Activated gamma-delta T cell treated with anti-CD3 and anti-CD28 coated beads, Interleukin-2, amount 50 U/mL, for 16 hours (primary cell): ENCODE measurements at regions not wholly inside any gene's neighbourhood (a gene's known extent, or its start where the extent isn't known, plus 50 kb on each side); places are given as distances from the start of the nearest gene placed in this dataset.

Experiments
- DNase-seq: peaks from one replicate; pipeline ENCODE4 v3.0.0-alpha.2; 2020; ENCODE audit warnings: low read depth

DNA sequence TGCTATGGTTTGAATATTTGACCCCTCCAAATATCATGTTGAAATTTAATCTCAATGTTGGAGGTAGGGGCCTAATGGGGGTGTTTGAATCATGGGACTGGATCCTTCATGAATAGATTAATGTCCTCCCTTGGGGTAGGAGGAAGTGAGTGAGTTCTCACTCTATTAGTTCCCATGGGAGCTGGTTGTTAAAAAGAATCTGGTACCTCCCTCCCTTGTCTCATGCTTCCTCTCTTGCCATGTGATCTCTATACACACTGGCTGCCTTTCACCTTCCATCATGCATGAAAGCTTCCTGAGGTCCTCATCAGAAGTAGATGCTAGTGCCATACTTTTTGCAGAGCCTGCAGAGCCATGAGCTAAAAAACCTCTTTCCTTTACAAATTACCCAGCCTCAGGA is 177.7 kb upstream of the MCTP2 start:
- no peak for DNase-seq

DNA sequence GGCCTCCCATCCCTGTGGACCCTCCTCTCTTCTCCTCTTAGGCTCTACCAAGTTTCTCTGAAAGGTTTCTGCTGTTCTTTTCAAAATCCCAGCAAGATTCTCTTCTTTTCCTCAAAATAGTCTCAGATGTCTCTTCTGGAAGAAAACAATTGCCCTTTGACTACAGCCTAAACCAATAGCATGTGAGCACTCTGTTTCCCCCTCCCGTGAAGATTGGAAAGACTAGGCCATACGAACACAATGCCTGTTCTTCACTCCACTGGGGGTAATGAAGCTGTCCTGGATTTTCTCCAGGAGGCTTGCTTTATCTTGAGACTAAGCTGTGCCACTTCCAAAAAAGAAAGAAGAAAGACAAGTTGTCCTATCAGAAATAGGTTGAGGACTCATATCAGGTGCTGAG is 178.7 kb upstream of the MCTP2 start:
- DNase-seq, result no peak

- DNase-seq, result no peak
Measured at GRCh38 chr15:94047566-94047965, 183.8 kb upstream of the MCTP2 start.

DNA sequence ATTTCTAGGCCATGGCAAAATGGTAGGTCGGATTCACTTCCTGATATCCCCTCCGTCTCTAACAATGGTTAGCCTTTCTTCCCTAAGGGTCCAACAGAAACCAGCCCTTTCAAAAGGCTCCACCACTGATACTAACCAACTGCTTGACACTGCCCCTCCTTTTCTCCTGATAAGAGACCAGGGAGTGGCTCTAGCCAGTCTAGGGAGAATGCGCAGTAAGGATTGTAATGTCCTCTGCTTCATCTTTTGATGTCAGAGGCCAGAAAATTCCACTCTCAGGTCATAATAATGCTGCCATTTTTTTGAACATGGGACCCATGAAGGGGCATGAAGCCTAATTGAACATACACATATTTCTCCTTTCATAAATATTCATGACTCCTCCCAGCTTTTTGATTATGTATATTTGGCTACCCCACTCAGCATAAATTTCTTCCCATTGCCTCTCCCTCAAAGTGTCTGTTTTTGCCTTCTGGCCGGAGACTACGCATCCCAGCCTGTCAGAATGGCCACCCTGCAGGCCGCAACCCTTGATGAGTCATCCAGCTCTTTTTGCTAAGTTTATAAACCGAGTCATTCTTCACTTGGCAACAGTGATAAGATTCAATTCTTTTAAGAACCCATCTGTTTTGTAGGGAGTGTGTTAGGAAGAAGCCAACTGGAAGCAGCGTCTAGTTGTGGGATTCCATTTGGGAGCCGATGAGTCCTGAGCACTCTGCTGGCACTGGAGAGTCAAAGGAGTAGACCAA is 189.0 kb upstream of the MCTP2 start:
- DNase-seq, result no peak

DNA sequence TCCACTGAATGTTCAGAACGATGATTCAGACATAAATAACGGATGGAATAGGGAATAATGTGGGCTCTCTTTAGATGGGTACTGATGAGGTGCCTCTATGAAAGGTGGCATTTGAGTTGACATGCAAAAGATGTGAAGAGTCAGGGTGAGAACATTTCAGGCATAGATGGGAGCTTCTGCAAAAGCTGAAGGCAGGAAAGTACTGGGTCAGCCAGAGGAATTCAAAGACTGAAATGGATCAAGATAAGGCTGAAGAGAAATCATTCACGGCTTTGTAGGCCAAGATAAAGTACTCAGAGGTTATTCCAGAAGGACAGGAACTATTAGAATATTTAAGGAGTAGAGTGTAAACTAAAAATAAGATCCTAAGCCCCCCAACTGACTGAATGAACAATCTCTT is 189.6 kb upstream of the MCTP2 start:
- DNase-seq, result no peak

GRCh38 chr15:94040541-94041248 is 190.7 kb upstream of the MCTP2 start:
- DNase-seq, result no peak

DNA sequence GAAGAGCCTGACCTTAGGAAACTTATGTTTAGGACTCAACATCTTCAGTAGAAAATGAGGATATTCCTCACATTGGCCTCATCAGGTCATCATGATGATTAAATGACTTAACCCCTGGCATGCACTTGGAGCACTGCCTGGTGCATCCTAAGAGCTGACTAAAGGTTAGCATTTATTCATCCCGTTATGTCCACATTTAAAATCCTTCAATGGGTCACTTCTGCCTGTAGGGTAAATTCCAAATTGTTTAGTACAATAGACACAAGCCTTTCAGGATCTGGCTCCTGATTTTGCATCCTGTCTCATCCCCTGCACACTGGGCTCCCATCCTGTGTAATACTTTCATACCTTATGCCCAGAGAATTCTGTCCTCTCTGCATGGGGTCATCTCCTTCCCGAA is 195.2 kb upstream of the MCTP2 start:
- no peak for DNase-seq

- no peak for DNase-seq
Measured at GRCh38 chr15:94033683-94034020, 197.7 kb upstream of the MCTP2 start.

GRCh38 chr15:94033014-94033682 is 198.2 kb upstream of the MCTP2 start:
- DNase-seq, result no peak

DNA sequence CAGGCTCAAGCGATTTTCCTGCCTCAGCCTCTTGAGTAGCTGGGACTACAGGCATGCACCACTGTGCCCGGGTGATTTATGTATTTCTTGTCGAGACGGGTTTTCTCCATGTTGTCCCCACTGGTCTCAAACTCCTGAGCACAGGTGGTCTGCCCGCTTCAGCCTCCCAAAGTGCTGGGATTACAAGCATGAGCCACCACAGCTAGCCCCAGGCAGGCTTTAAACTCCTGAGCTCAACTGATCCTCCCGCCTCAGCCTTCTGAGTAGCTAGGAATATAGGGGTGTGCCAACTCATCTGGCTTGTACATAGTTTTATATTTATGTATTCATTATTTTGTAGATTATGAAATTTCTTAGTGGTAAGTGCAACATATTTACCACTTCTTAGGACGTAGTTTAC is 198.8 kb upstream of the MCTP2 start:
- DNase-seq, result no peak

GRCh38 chr15:94031072-94031471 is 200.3 kb upstream of the MCTP2 start:
- DNase-seq, result no peak

GRCh38 chr15:94029495-94029894 is 201.9 kb upstream of the MCTP2 start:
- no peak for DNase-seq

DNA sequence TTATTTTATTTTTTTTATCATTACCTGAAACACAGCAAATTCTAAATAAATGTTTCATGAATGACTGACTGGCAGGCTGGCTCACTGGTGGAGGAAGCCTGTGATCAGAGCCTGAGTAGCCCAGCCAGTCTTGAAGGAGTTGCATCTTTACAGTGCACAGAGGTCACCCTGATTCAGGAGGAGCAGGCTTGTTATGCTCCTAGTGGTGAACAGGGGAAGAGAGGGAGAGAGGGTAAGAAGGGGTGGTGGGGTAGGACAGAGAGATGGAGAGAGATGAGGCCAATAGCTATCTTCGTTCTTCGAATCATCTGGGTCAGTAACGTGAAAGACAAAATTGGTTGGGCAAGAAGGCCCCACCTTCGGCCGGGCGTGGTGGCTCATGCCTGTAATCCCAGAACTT is 202.6 kb upstream of the MCTP2 start:
- DNase-seq, result no peak

DNA sequence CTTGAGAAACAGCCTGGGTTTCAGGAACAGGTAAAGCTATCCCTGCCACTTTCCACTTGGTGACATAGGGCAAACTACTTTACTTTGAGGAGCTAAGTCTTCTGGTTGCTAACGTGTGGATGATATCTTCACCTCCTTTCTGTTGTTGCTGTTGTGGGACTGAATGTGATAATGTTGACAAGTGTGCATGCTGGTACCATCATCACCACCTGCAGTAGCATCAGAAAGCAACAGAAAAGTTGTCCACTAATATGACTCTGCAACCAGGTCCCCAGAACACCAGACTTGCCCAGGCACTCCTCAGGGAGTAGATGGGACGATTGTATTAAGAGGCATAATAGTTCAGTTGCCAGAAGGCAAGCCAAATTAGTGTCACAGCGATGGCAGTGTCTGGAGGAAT is 203.2 kb upstream of the MCTP2 start:
- DNase-seq, result no peak

GRCh38 chr15:94027581-94027980 is 203.8 kb upstream of the MCTP2 start:
- no peak for DNase-seq

DNA sequence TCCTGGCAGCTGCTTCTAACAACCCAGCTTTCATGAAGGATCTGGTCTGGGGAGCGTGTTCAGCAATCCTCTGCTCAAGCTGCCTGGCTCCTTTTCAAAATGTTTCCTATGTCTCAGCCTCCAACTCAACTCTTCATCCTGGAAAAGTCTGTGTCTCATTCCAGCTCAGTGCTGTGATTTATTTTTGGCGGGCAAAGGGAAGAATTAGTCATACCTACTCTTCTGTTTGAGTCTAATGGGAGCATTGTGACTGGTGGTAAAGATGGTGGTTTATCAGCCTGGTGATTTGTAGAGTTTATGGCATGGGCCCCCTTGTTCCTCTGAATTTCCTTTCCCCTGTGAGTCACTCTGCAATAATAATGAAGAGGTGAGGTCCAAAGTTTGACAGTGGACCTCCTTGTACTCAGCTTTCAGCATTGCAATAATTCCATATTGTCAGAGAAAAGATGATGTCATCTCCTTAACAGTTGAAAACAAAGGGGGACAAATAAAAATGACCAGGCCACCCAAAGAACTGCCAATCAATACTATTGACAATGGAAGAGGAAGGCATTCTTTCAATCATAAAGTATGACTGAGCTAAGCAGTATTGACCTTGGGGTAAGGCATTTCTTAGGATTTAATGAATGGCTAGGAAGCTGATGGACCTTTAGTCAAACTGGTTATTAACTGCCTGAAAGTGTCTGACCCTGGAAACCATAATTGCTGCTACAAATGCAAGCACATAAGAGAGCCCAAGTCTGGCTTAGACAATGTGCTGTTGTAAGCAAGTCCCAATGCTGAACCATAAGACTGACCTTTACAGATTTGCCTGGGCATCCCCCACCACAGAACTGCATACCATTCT is 204.7 kb upstream of the MCTP2 start:
- DNase-seq, result no peak

DNA sequence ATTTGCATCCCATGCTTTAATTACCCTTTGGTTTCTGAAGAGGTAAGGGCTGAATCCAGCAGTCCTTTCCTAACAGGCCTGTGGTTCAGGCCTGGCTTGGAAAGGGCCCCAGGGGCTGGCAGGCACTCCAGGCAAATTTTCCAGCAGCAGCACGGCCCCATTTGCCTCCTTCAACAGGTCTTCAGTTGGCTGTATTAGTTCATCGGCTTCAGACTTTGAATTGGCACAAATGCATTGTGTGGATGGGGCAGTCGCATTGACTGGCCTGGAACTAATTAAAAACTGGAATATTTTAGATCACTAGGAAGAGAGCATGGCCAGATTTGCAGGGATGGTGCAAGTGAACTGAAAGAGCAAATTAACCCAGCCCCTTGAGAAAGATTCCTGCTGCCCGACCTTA is 207.8 kb upstream of the MCTP2 start:
- DNase-seq, result no peak

DNA sequence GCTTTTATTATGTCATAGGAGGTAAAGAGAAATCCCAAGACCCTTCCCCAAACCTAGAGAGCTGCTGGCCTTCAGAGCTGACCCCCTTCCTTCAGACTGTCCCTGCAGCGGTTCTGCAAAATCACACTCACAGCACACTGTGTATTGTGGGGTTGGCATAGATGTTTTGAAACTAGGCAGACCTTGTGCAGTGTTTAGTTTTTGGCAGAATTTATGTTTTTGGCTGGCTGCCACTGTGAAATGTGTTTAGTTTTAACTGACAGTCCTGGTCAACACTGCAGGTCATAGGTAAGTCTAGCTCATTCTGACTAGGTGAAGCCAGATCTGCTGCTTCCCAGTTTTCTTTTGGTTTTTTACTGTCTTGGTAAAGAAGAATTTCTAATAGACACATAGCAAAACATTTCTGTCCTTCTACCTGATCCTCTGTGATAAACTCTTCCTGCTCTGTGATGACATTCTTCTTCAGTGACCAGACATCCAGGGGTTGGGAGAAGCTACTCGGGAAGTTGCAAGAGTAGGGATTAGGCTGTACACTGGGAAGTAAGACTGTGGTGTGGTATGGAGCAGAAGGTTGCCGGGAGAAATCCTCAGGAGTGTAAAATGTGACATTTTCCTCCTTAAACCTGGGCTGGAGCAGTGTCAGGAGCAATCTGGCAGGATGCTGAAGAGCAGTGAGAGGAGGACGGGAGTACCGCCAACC is 209.6 kb upstream of the MCTP2 start:
- no peak for DNase-seq

DNA sequence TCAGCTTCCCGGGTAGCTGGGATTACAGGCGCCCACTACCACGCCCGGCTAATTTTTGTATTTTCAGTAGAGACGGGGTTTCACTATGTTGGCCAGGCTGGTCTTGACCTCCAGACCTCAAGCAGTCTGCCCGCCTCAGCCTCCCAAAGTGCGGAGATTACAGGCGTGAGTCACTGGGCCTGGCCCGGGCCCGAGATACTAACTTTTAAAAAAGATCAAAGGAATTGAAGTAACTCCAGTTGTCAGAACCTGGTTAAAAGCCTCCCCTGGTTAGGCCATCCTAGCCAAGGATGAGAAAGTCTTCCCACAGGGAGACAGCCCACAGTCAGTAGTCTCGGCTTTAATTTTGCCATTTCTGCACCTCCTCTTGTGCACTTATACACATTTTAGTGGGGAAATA is 212.3 kb upstream of the MCTP2 start:
- DNase-seq, result no peak

DNA sequence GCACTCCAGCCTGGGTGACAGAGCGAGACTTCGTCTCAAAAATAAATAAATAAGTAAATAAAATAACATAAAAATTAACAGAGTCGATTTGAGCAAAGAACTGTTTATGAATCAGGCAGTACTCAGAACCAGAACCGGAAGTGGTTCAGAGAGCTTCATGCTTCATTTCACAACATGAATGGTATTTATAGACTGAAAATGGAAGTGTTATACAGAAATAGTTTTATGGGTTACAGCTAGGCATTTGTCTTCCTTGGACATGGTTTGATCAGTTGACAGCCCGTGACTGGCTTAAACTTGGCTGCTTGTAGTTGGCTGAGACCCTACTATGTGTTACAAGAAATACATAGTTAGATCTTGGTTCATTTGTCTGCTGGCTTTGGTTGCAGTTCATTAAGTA is 216.0 kb upstream of the MCTP2 start:
- no peak for DNase-seq

GRCh38 chr15:94008104-94009074 is 223.0 kb upstream of the MCTP2 start:
- no peak for DNase-seq
